ENCODE measurements at regions not wholly inside any gene's neighbourhood (a gene's known extent, or its start where the extent isn't known, plus 50 kb on each side); places are given as distances from the start of the nearest gene placed in this dataset.

DNA sequence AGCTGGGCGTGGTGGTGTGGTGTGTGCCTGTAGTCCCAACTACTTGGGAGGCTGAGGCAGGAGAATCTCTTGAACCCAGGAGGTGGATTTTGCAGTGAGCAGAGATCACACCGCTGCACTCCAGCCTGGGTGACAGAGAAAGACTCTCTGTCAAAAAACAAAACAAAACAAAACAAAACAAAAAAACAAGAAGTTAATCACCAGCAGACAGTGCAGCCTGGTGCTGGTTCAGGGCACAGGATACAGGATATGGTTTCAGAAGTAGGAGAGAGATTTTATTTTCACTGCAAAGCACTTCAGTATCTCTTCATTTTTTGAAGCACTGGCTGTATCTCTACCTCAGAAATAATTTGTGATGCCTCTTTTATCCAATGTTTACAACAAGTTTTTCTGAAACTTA is 1222.9 kb upstream of the PRKX start:
- Histone ChIP-seq H3K4me2 (ENCODE audit: low read length, poor library complexity, severe bottlenecking) (no peak overlapping the region), H3K9ac (ENCODE audit: low read length) (no peak overlapping the region), H3K14ac (ENCODE audit: low read length in 2 of 2) (no peak overlapping the region), H3K23ac (ENCODE audit: low read length in 2 of 2) (no peak overlapping the region), H2BK120ac (ENCODE audit: low read depth, low read length) (no peak overlapping the region), H3K4ac (ENCODE audit: low read depth in 1 of 2, low read length in 2 of 2) (no peak overlapping the region), H2BK5ac (ENCODE audit: low read depth, low read length, poor library complexity, severe bottlenecking) (no peak overlapping the region), H2AFZ (ENCODE audit: low read depth, low read length) (no peak overlapping the region), H2AK5ac (ENCODE audit: low read length, severe bottlenecking) (no peak overlapping the region), H3K79me1 (replicated peaks; ENCODE audit: low read length, poor library complexity, severe bottlenecking) (no peaks in the 10 kb centered on the region), H3K27ac (ENCODE audit: low read length, poor library complexity, severe bottlenecking) (no peak overlapping the region), H3K4me3 (ENCODE audit: insufficient read depth in 1 of 2, low read depth in 1 of 2, low read length in 2 of 2) (no peak overlapping the region), H3K27me3 (ENCODE audit: control insufficient read depth in 1 of 2, insufficient read depth in 1 of 2, low read length in 2 of 2) (no peaks in the 10 kb centered on the region), H4K91ac (ENCODE audit: low read length) (no peak overlapping the region), H3K4me1 (ENCODE audit: control insufficient read depth, insufficient read depth, low read depth, low read length) (no peaks in the 10 kb centered on the region), H2BK15ac (ENCODE audit: low read depth, poor library complexity, severe bottlenecking) (no peak overlapping the region), H3K36me3 (ENCODE audit: control insufficient read depth in 1 of 2, insufficient read depth in 2 of 2, low read depth in 1 of 2, low read length in 2 of 2) (no peaks in the 10 kb centered on the region), H3K9me3 (ENCODE audit: control insufficient read depth, low read length) (peaks cover 11% of the 10 kb centered on the region), H2BK12ac (ENCODE audit: low read length in 2 of 2) (no peak overlapping the region), H4K8ac (ENCODE audit: low read length) (no peak overlapping the region), H3K18ac (ENCODE audit: low read depth in 1 of 2, low read length in 2 of 2) (no peak overlapping the region)
- DNase-seq, result no peak
- WGBS, result no CpG with 5 or more reads among the region's 2 CpGs

GRCh38 chrX:4935846-4936245 is 1222.4 kb upstream of the PRKX start:
- no peak overlapping the region for H2AFZ ChIP-seq (ENCODE audit: low read depth, low read length)
- H3K18ac ChIP-seq (ENCODE audit: low read depth in 1 of 2, low read length in 2 of 2), result no peak overlapping the region
- WGBS, result 79% methylated on average over 1 of the region's 2 CpGs

DNA sequence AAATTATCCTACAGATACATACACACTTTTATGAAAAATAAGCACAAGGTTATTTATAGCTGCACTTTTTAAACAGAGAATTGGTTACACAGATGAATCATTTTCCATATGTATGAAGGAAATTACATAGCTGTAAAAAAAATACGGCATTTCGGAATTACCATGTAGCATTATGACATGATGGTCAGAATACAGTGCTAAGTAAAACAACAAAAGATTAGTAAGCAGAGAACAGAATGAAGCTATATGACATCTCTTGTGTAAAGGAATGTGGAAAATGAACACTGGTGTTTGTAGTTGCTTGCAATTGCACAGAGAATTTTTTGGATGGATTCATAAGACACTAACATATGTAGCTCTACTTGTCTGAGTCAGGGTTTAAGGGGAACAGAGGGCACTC is 1222.0 kb upstream of the PRKX start:
- Histone ChIP-seq H3K79me1 (replicated peaks; ENCODE audit: low read length, poor library complexity, severe bottlenecking) (no peaks in the 10 kb centered on the region), H3K4me3 (ENCODE audit: insufficient read depth in 1 of 2, low read depth in 1 of 2, low read length in 2 of 2) (no peak overlapping the region), H3K4ac (ENCODE audit: low read depth in 1 of 2, low read length in 2 of 2) (no peak overlapping the region), H3K9ac (ENCODE audit: low read length) (no peak overlapping the region), H2AFZ (ENCODE audit: low read depth, low read length) (no peak overlapping the region), H3K14ac (ENCODE audit: low read length in 2 of 2) (no peak overlapping the region), H4K8ac (ENCODE audit: low read length) (no peak overlapping the region), H3K36me3 (ENCODE audit: control insufficient read depth in 1 of 2, insufficient read depth in 2 of 2, low read depth in 1 of 2, low read length in 2 of 2) (no peaks in the 10 kb centered on the region), H3K27me3 (ENCODE audit: control insufficient read depth in 1 of 2, insufficient read depth in 1 of 2, low read length in 2 of 2) (no peaks in the 10 kb centered on the region), H2BK15ac (ENCODE audit: low read depth, poor library complexity, severe bottlenecking) (no peak overlapping the region), H4K91ac (ENCODE audit: low read length) (no peak overlapping the region), H3K23ac (ENCODE audit: low read length in 2 of 2) (no peak overlapping the region), H3K18ac (ENCODE audit: low read depth in 1 of 2, low read length in 2 of 2) (no peak overlapping the region), H2AK5ac (ENCODE audit: low read length, severe bottlenecking) (no peak overlapping the region), H3K9me3 (ENCODE audit: control insufficient read depth, low read length) (peaks cover 10% of the 10 kb centered on the region), H2BK12ac (ENCODE audit: low read length in 2 of 2) (no peak overlapping the region), H3K4me1 (ENCODE audit: control insufficient read depth, insufficient read depth, low read depth, low read length) (no peaks in the 10 kb centered on the region), H2BK5ac (ENCODE audit: low read depth, low read length, poor library complexity, severe bottlenecking) (no peak overlapping the region), H3K4me2 (ENCODE audit: low read length, poor library complexity, severe bottlenecking) (no peak overlapping the region), H2BK120ac (ENCODE audit: low read depth, low read length) (no peak overlapping the region), H3K27ac (ENCODE audit: low read length, poor library complexity, severe bottlenecking) (no peak overlapping the region)
- DNase-seq, result peak; percentile 3
- WGBS, result 96% methylated on average over 2 of the region's 2 CpGs

More at GRCh38 chrX:4935846-4936245, 1222.4 kb upstream of the PRKX start:
- Histone ChIP-seq H3K9me3 (ENCODE audit: control insufficient read depth, low read length) (peaks cover 11% of the 10 kb centered on the region), H3K23ac (ENCODE audit: low read length in 2 of 2) (no peak overlapping the region), H4K91ac (ENCODE audit: low read length) (no peak overlapping the region), H3K27me3 (ENCODE audit: control insufficient read depth in 1 of 2, insufficient read depth in 1 of 2, low read length in 2 of 2) (no peaks in the 10 kb centered on the region), H3K9ac (ENCODE audit: low read length) (no peak overlapping the region), H3K4me2 (ENCODE audit: low read length, poor library complexity, severe bottlenecking) (no peak overlapping the region), H3K27ac (ENCODE audit: low read length, poor library complexity, severe bottlenecking) (no peak overlapping the region), H2AK5ac (ENCODE audit: low read length, severe bottlenecking) (no peak overlapping the region), H3K14ac (ENCODE audit: low read length in 2 of 2) (no peak overlapping the region), H2BK12ac (ENCODE audit: low read length in 2 of 2) (no peak overlapping the region), H3K79me1 (replicated peaks; ENCODE audit: low read length, poor library complexity, severe bottlenecking) (no peaks in the 10 kb centered on the region), H2BK5ac (ENCODE audit: low read depth, low read length, poor library complexity, severe bottlenecking) (no peak overlapping the region), H2BK15ac (ENCODE audit: low read depth, poor library complexity, severe bottlenecking) (no peak overlapping the region), H3K4me3 (ENCODE audit: insufficient read depth in 1 of 2, low read depth in 1 of 2, low read length in 2 of 2) (no peak overlapping the region), H3K4ac (ENCODE audit: low read depth in 1 of 2, low read length in 2 of 2) (no peak overlapping the region), H3K36me3 (ENCODE audit: control insufficient read depth in 1 of 2, insufficient read depth in 2 of 2, low read depth in 1 of 2, low read length in 2 of 2) (no peaks in the 10 kb centered on the region), H3K4me1 (ENCODE audit: control insufficient read depth, insufficient read depth, low read depth, low read length) (no peaks in the 10 kb centered on the region), H4K8ac (ENCODE audit: low read length) (no peak overlapping the region), H2BK120ac (ENCODE audit: low read depth, low read length) (no peak overlapping the region)
- DNase-seq, result peak; percentile 6

DNA sequence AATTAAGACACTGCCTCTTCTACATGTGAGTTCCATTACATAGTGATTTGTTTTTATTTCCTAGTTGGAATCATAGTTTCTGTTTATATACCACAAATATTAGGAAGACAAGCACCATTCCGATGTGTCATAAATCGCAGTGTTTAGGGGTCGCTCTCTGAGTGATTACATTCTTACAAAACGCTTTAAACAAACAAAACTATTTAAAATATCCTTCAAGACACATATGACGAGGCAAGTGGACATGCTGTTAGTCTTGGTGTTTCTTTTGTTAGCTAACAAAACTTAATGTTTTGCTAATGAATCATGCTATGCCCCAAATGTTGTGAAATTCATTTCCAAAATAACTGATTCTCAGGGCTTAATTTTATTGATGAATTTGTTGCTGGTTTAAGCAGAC is 1219.3 kb upstream of the PRKX start:
- WGBS, result no CpG with 5 or more reads among the region's 5 CpGs
- no peaks in the 10 kb centered on the region for H3K36me3 ChIP-seq (ENCODE audit: control insufficient read depth in 1 of 2, insufficient read depth in 2 of 2, low read depth in 1 of 2, low read length in 2 of 2)
- H2BK15ac ChIP-seq (ENCODE audit: low read depth, poor library complexity, severe bottlenecking), result no peak overlapping the region
- no peak overlapping the region for H3K18ac ChIP-seq (ENCODE audit: low read depth in 1 of 2, low read length in 2 of 2)
- H4K8ac ChIP-seq (ENCODE audit: low read length), result no peak overlapping the region
- no peaks in the 10 kb centered on the region for H3K27me3 ChIP-seq (ENCODE audit: control insufficient read depth in 1 of 2, insufficient read depth in 1 of 2, low read length in 2 of 2)
- DNase-seq, result peak; percentile 72
- H3K23ac ChIP-seq (ENCODE audit: low read length in 2 of 2), result no peak overlapping the region
- no peak overlapping the region for H2BK12ac ChIP-seq (ENCODE audit: low read length in 2 of 2)
- no peak overlapping the region for H3K27ac ChIP-seq (ENCODE audit: low read length, poor library complexity, severe bottlenecking)
- H3K4me2 ChIP-seq (ENCODE audit: low read length, poor library complexity, severe bottlenecking), result no peak overlapping the region
- no peak overlapping the region for H2BK120ac ChIP-seq (ENCODE audit: low read depth, low read length)
- peak overlapping the region; percentile 21 for H4K91ac ChIP-seq (ENCODE audit: low read length)
- no peak overlapping the region for H3K14ac ChIP-seq (ENCODE audit: low read length in 2 of 2)
- no peak overlapping the region for H2BK5ac ChIP-seq (ENCODE audit: low read depth, low read length, poor library complexity, severe bottlenecking)
- H3K79me1 ChIP-seq (replicated peaks; ENCODE audit: low read length, poor library complexity, severe bottlenecking), result no peaks in the 10 kb centered on the region
- no peak overlapping the region for H3K9ac ChIP-seq (ENCODE audit: low read length)
- no peak overlapping the region for H3K4ac ChIP-seq (ENCODE audit: low read depth in 1 of 2, low read length in 2 of 2)
- no peak overlapping the region for H2AFZ ChIP-seq (ENCODE audit: low read depth, low read length)
- no peak overlapping the region for H3K4me3 ChIP-seq (ENCODE audit: insufficient read depth in 1 of 2, low read depth in 1 of 2, low read length in 2 of 2)
- no peaks in the 10 kb centered on the region for H3K4me1 ChIP-seq (ENCODE audit: control insufficient read depth, insufficient read depth, low read depth, low read length)
- peaks cover 10% of the 10 kb centered on the region for H3K9me3 ChIP-seq (ENCODE audit: control insufficient read depth, low read length)
- H2AK5ac ChIP-seq (ENCODE audit: low read length, severe bottlenecking), result no peak overlapping the region

Measured in mesenchymal stem cell (in vitro differentiated cells and primary cell).